GM10266 (cell line): ENCODE measurements at regions not wholly inside any gene's neighbourhood (a gene's known extent, or its start where the extent isn't known, plus 50 kb on each side); places are given as distances from the start of the nearest gene placed in this dataset.
A peak's percentile ranks its signal among the peaks of the same experiment; 100 is the strongest.
"Not testable (repeated sequence)": the region's sequence is repeated elsewhere in the genome, so short reads cannot be mapped to it uniquely, and the experiment has no call there.

ENCODE experiments used
- DNase-seq: peaks from one replicate; pipeline ENCODE4 v3.0.0; 2012; ENCODE audit errors: extremely low spot score
- TF ChIP-seq, protein P1 (sequence below): IDR thresholded peaks from 2 replicates; pipeline ENCODE4 v1.5.1; 2012; ENCODE audit warnings: mild to moderate bottlenecking, low read depth; ENCODE audit not compliant: control insufficient read depth, insufficient read depth; ENCODE audit errors: missing control alignments

GRCh38 chr12:46553266-46553665 is 180.7 kb upstream of the SLC38A2 start:
- DNase-seq: no peak
- TF ChIP-seq, protein P1, sequence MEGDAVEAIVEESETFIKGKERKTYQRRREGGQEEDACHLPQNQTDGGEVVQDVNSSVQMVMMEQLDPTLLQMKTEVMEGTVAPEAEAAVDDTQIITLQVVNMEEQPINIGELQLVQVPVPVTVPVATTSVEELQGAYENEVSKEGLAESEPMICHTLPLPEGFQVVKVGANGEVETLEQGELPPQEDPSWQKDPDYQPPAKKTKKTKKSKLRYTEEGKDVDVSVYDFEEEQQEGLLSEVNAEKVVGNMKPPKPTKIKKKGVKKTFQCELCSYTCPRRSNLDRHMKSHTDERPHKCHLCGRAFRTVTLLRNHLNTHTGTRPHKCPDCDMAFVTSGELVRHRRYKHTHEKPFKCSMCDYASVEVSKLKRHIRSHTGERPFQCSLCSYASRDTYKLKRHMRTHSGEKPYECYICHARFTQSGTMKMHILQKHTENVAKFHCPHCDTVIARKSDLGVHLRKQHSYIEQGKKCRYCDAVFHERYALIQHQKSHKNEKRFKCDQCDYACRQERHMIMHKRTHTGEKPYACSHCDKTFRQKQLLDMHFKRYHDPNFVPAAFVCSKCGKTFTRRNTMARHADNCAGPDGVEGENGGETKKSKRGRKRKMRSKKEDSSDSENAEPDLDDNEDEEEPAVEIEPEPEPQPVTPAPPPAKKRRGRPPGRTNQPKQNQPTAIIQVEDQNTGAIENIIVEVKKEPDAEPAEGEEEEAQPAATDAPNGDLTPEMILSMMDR: no peak

- no peak for DNase-seq
- TF ChIP-seq, protein P1: no peak
Observed at GRCh38 chr12:46550266-46550879, 177.8 kb upstream of the SLC38A2 start.

DNA sequence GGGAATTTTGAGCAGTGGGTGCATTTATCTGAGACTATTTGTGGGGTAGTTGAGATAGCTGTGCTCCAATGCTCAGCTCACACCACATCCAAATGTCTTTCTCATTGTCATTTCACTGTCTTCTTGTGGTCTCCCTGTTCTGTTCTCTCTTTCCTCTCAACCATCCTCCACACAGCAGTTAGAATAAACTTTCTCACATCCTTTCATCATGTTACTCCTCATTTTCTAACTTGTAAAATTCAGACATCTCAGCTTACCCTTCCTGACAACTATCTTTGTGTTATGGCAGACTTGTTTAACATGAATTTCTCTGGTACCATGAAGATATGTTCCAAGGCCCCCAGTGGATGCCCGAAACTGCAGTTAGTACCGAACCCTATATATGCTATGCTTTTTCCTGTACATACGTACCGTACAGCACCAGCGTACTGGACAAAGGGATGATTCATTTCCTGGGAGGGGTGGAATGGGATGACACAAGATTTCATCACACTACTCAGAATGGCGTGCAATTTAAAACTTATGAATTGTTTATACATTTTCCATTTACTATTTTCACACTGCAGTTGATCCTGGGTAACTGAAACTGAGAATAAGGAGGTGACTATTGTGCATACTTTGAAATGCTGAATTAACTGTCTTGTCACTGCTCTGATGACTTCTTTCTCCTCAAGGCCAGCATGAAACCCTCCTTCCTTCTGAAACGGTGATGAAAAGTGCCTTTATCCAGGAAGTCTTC is 177.1 kb upstream of the SLC38A2 start:
- DNase-seq: no peak

GRCh38 chr12:46548605-46549071 is 176.1 kb upstream of the SLC38A2 start:
- TF ChIP-seq, protein P1: no peak
- no peak for DNase-seq

More for the DNA sequence above, 177.1 kb upstream of the SLC38A2 start:
- TF ChIP-seq, protein P1: no peak

DNA sequence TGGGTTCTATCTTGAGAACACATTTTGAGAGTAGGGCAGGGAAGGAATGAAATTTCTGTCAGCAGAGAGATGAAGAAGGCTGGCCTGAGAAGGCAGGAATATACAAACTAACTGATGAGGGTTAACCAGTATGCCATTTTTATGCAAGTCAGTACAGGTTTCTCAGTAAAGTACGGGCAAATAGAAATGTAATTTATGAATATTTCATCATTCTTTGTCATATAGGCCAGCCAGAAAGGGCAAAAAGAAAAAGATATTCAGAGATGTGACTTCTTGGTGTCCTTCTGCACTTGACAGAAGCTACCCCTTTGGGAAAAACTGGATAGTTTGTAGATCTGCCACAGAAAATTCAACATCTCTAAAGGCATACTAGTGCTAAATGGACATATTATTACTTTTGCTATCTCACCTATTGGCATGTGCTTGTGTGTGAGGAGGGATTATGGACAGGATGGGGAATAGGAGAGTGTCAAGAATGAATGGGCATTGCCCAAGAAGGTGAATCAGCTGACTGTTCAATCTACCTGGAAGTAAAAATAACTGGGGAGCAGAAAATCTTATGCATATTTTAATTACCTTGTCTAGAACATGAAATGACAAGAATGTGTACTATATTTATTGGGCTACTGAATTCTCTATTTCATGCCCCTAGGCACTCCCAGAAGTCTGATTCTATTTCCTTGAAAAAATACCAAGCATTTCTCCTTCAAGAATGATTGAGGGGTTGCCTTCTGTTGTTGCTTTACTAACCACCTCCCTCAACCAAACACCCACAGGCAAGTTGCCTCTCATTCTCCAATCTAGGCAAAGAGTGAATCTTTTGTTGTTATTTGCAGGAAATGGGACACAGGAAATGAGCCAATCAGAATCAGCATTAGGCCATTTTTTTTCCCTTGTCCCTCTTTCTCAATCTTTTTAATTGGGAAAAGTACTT is 175.1 kb upstream of the SLC38A2 start:
- TF ChIP-seq, protein P1: no peak

DNA sequence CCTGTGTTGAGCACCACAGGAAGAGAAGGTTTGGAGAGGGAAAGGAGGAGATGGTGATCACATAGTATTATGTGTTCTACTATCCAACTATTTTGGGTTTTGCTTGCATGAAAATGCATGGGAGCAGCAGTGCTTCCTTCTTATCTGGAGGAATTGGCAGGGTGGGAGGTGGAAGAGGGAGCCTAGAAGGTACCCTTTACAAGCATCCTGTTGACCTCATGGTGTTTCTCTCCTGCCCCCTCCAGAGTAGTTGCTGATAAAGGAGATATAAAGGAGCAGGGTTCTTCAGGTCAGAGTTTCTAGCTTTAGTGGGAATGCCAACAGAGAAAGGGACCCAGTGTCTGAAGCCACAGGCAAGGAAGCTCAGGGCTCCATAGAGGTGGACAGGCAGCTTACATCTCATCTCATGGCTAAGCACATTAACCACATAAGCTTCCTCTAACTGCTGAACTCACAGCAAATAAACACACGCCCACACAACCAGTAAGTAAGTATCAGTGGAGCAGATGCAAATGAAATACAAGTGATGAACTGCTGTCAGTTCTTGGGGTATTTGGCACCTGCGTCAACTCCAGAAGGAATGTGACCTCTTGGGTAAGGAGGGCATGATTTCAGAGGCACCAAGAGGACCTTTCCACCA is 174.2 kb upstream of the SLC38A2 start:
- peak; percentile 58 for DNase-seq
- TF ChIP-seq, protein P1: no peak

More for the DNA sequence above, 175.1 kb upstream of the SLC38A2 start:
- DNase-seq: no peak

- DNase-seq: not testable (repeated sequence)
Observed at GRCh38 chr12:46543378-46543795, 170.8 kb upstream of the SLC38A2 start.
